ENCODE measurements at regions not wholly inside any gene's neighbourhood (a gene's known extent, or its start where the extent isn't known, plus 50 kb on each side); places are given as distances from the start of the nearest gene placed in this dataset.

GRCh38 chr11:97880209-97880608, 1140.5 kb upstream of the CNTN5 start:
- no peak for DNase-seq (ENCODE audit: low spot score)
- CTCF ChIA-PET = no interaction called here
- no peak for TF ChIP-seq CTCF (conservative IDR thresholded peaks at IDR 0.05; ENCODE audit: low read depth)
- POLR2A ChIA-PET (ENCODE audit: low non-redundant PET) = no interaction called here
- no peak overlapping the region for H3K27ac ChIP-seq

- POLR2A ChIA-PET (ENCODE audit: low non-redundant PET) = no interaction called here
- no peak for TF ChIP-seq CTCF (conservative IDR thresholded peaks at IDR 0.05; ENCODE audit: low read depth)
- CTCF ChIA-PET = no interaction called here
- H3K27ac ChIP-seq = no peak overlapping the region
- DNase-seq (ENCODE audit: low spot score) = no peak
Observed at GRCh38 chr11:97883086-97883485, 1137.7 kb upstream of the CNTN5 start.

GRCh38 chr11:97888641-97889040, 1132.1 kb upstream of the CNTN5 start:
- TF ChIP-seq CTCF (conservative IDR thresholded peaks at IDR 0.05; ENCODE audit: low read depth) = no peak
- H3K27ac ChIP-seq = no peak overlapping the region
- POLR2A ChIA-PET (ENCODE audit: low non-redundant PET) = no interaction called here
- DNase-seq (ENCODE audit: low spot score) = no peak
- CTCF ChIA-PET = no interaction called here

- H3K27ac ChIP-seq = no peak overlapping the region
- ChIA-PET CTCF (interaction anchor here (0.7 kb wide), 1 partner anchor 430 kb away, joined by 3 read pairs; no protein-coding TSS in a partner anchor), POLR2A (ENCODE audit: low non-redundant PET) (no interaction called here)
- no peak for DNase-seq (ENCODE audit: low spot score)
- no peak for TF ChIP-seq CTCF (conservative IDR thresholded peaks at IDR 0.05; ENCODE audit: low read depth)
Observed at GRCh38 chr11:97890466-97890865, 1130.3 kb upstream of the CNTN5 start.

GRCh38 chr11:97893612-97894011, 1127.1 kb upstream of the CNTN5 start:
- no peak for DNase-seq (ENCODE audit: low spot score)
- no peak for TF ChIP-seq CTCF (conservative IDR thresholded peaks at IDR 0.05; ENCODE audit: low read depth)
- ChIA-PET CTCF (no interaction called here), POLR2A (ENCODE audit: low non-redundant PET) (no interaction called here)
- H3K27ac ChIP-seq = no peak overlapping the region

GRCh38 chr11:97894978-97895377, 1125.8 kb upstream of the CNTN5 start:
- TF ChIP-seq CTCF (conservative IDR thresholded peaks at IDR 0.05; ENCODE audit: low read depth) = no peak
- no peak for DNase-seq (ENCODE audit: low spot score)
- no peak overlapping the region for H3K27ac ChIP-seq
- CTCF ChIA-PET = no interaction called here
- POLR2A ChIA-PET (ENCODE audit: low non-redundant PET) = no interaction called here

- POLR2A ChIA-PET (ENCODE audit: low non-redundant PET) = no interaction called here
- CTCF ChIA-PET = no interaction called here
- no peak overlapping the region for H3K27ac ChIP-seq
- no peak for DNase-seq (ENCODE audit: low spot score)
- no peak for TF ChIP-seq CTCF (conservative IDR thresholded peaks at IDR 0.05; ENCODE audit: low read depth)
Observed at GRCh38 chr11:97895572-97895971, 1125.2 kb upstream of the CNTN5 start.

Measured in RWPE1 (cell line).